ENCODE measurements at regions not wholly inside any gene's neighbourhood (a gene's known extent, or its start where the extent isn't known, plus 50 kb on each side); places are given as distances from the start of the nearest gene placed in this dataset.

DNA sequence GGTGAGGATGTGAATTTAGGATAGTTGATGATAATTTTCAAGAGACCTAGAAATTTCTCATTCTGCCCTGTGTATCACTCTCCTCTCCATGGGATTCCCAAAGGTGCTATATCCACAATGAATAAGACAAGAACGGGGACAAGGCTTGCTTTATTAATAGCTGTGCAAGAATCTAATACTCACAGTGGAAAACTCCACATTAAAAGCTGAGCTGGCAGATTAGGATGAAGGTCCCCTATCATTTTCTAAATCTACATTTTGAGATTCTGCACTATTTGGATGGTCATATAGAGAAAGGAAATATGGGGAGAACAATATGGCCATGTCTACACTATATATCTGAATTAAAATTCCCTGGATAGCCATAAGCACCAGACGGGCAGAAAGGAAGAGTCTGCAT, 411.0 kb upstream of the TGFBR2 start:
- Histone ChIP-seq H3K9me3 (no peaks in the 10 kb centered on the region), H3K4me3 (no peak overlapping the region), H3K27ac (no peak overlapping the region), H3K36me3 (no peaks in the 10 kb centered on the region), H3K4me1 (no peaks in the 10 kb centered on the region), H3K27me3 (no peaks in the 10 kb centered on the region)
- DNase-seq, result no peak
- TF ChIP-seq, protein P1, sequence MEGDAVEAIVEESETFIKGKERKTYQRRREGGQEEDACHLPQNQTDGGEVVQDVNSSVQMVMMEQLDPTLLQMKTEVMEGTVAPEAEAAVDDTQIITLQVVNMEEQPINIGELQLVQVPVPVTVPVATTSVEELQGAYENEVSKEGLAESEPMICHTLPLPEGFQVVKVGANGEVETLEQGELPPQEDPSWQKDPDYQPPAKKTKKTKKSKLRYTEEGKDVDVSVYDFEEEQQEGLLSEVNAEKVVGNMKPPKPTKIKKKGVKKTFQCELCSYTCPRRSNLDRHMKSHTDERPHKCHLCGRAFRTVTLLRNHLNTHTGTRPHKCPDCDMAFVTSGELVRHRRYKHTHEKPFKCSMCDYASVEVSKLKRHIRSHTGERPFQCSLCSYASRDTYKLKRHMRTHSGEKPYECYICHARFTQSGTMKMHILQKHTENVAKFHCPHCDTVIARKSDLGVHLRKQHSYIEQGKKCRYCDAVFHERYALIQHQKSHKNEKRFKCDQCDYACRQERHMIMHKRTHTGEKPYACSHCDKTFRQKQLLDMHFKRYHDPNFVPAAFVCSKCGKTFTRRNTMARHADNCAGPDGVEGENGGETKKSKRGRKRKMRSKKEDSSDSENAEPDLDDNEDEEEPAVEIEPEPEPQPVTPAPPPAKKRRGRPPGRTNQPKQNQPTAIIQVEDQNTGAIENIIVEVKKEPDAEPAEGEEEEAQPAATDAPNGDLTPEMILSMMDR (IDR thresholded peaks at IDR 0.05), result no peak
- TF ChIP-seq POLR2A (IDR thresholded peaks at IDR 0.05), result no peak

- no peaks in the 10 kb centered on the region for H3K27me3 ChIP-seq
- no peak for TF ChIP-seq POLR2A (IDR thresholded peaks at IDR 0.05)
- TF ChIP-seq, protein P1 (IDR thresholded peaks at IDR 0.05), result no peak
- no peaks in the 10 kb centered on the region for H3K36me3 ChIP-seq
- no peaks in the 10 kb centered on the region for H3K4me1 ChIP-seq
- no peaks in the 10 kb centered on the region for H3K9me3 ChIP-seq
- DNase-seq, result no peak
- H3K27ac ChIP-seq, result no peak overlapping the region
- no peak overlapping the region for H3K4me3 ChIP-seq
Measured at GRCh38 chr3:30198162-30198561, 408.2 kb upstream of the TGFBR2 start.

DNA sequence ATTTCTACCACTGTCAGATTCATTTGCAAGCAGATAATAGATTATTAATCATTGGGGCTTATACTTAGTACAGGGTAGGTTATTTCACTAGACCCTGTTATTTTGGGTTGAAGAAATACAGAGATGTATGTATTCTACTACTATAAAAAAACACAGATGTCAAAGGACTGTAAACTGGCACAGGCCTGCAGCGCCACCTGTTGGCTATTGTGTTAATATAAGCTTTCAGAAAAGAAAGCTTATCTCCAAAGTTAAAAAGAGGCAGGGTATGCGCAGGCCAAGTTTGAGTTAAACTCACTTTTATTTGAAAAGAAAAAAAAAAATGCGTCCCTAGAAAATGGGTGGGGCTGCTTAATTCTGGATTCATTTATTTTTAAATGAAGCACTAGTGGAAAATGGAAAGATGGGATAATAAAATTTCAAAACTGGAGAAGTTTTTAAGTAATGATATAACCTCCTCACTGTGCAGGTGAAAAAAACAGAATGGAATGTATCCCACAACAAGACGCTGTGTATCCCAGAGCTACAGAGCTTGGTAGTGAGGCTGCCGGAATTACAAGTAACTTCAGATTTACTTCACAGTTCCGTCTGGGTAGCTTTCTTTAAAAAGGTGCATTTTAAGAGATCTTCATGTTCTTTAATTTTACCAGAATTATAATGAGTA, 407.2 kb upstream of the TGFBR2 start:
- TF ChIP-seq, protein P1 (IDR thresholded peaks at IDR 0.05), result peak; percentile 52 to 91 (median 89)
- TF ChIP-seq POLR2A (IDR thresholded peaks at IDR 0.05), result no peak
- H3K4me3 ChIP-seq, result no peak overlapping the region

DNA sequence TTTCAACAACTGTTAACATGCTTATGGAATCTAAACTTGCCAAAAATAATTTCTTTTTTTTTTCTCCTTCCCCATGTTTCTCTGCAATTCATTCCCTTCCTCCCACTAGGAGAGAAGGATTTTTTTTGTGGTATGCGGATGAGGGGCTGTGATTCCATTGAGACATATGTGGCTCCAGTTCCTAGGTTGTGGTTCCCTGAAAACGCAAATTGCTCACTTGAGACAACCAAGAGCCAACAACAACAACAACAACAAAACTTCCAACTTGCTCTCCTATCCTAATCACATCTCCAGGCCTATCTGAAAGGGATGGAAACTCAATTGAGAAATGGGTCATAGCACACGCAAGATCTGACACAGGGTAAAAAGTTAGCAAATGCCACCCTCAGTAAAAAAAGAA, 406.5 kb upstream of the TGFBR2 start:
- no peak overlapping the region for H3K4me3 ChIP-seq
- H3K27ac ChIP-seq, result no peak overlapping the region
- H3K36me3 ChIP-seq, result no peaks in the 10 kb centered on the region
- H3K27me3 ChIP-seq, result no peaks in the 10 kb centered on the region
- no peak for TF ChIP-seq POLR2A (IDR thresholded peaks at IDR 0.05)
- TF ChIP-seq, protein P1 (IDR thresholded peaks at IDR 0.05), result no peak
- DNase-seq, result no peak
- no peaks in the 10 kb centered on the region for H3K4me1 ChIP-seq
- H3K9me3 ChIP-seq, result no peaks in the 10 kb centered on the region

More for the DNA sequence above, 407.2 kb upstream of the TGFBR2 start:
- no peaks in the 10 kb centered on the region for H3K9me3 ChIP-seq
- H3K27me3 ChIP-seq, result no peaks in the 10 kb centered on the region
- H3K27ac ChIP-seq, result no peak overlapping the region
- H3K4me1 ChIP-seq, result no peaks in the 10 kb centered on the region
- DNase-seq, result peak; percentile 69 to 89 (median 72)
- H3K36me3 ChIP-seq, result no peaks in the 10 kb centered on the region

- no peak for DNase-seq
- Histone ChIP-seq H3K4me3 (no peak overlapping the region), H3K36me3 (no peaks in the 10 kb centered on the region), H3K27me3 (no peaks in the 10 kb centered on the region), H3K9me3 (no peaks in the 10 kb centered on the region), H3K4me1 (no peaks in the 10 kb centered on the region), H3K27ac (no peak overlapping the region)
- TF ChIP-seq POLR2A (IDR thresholded peaks at IDR 0.05), result no peak
- TF ChIP-seq, protein P1 (IDR thresholded peaks at IDR 0.05), result no peak
Measured at GRCh38 chr3:30201715-30202114, 404.7 kb upstream of the TGFBR2 start.

GRCh38 chr3:30203301-30203700, 403.1 kb upstream of the TGFBR2 start:
- TF ChIP-seq, protein P1 (IDR thresholded peaks at IDR 0.05), result no peak
- no peak for TF ChIP-seq POLR2A (IDR thresholded peaks at IDR 0.05)

More at GRCh38 chr3:30203301-30203700, 403.1 kb upstream of the TGFBR2 start:
- H3K9me3 ChIP-seq, result no peaks in the 10 kb centered on the region
- H3K4me1 ChIP-seq, result no peaks in the 10 kb centered on the region
- H3K27me3 ChIP-seq, result no peaks in the 10 kb centered on the region
- no peak for DNase-seq
- H3K27ac ChIP-seq, result no peak overlapping the region
- no peak overlapping the region for H3K4me3 ChIP-seq
- no peaks in the 10 kb centered on the region for H3K36me3 ChIP-seq

Data from Peyer's patch (tissue), 4 donors.